Mesenteric fat pad (tissue), 1 donor: ENCODE measurements at regions not wholly inside any gene's neighbourhood (a gene's known extent, or its start where the extent isn't known, plus 50 kb on each side); places are given as distances from the start of the nearest gene placed in this dataset.

ENCODE experiments used
- DNase-seq: peaks from one replicate; pipeline ENCODE4 v3.0.0-alpha.2; 2020; ENCODE audit warnings: low spot score
- donor health status: DM: yes; HTN: yes; CAD: no.

DNA sequence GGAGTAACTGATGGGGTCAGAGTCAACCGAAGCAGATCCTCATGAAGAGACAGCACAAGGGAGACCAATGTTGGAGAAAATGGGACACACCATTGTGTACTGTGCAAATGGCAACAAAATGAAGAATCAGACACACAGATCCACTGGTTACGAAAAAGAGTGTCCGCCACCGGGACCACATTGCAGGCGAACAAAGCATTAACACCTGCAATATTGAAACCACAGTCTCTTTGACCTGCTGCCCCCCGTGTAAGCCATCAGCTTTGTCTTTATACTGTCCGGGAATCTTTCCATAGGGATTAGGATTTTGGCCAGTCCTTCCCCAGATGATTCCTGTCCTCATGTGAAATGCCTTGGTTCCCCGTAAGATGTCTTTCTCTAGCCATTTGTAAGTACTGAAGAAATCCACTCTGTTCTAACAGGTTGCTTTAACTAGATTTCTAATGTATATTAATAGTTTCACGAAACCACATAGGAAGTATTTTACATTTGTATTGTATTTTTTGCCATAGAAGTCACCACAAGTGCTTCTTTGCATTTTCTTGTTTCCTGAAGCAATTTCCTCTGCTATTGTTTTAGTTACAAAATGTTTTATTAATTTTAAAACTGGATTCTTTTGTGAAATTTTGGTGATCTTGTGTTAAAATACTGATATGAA is 140.8 kb upstream of the NFE2L3 start:
- DNase-seq, result no peak

GRCh38 chr7:26013551-26014083 is 138.4 kb upstream of the NFE2L3 start:
- DNase-seq, result no peak

- no peak for DNase-seq
Observed at GRCh38 chr7:26022982-26023381, 129.0 kb upstream of the NFE2L3 start.

DNA sequence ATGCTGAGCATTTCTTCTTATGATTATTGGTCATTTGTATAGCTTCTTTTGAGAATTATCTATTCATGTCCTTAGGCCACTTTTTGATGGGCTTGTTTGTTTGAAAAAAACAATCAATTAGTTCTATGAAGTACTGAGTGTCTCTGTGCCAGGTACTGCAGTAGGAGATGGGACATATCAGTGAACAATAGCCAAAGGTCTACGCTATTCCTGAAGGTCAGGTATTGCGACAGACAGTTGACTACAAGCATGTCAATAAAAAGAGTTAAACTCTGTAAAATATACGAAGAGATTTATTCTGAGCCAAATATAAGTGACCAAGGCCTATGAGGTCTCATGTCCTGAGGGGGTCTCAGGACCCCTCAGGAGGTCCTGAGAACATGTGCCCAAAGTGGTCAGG is 122.1 kb upstream of the NFE2L3 start:
- DNase-seq, result no peak

- DNase-seq, result no peak
Observed at GRCh38 chr7:26034391-26034790, 117.6 kb upstream of the NFE2L3 start.

GRCh38 chr7:26035552-26035951 is 116.4 kb upstream of the NFE2L3 start:
- DNase-seq, result no peak

DNA sequence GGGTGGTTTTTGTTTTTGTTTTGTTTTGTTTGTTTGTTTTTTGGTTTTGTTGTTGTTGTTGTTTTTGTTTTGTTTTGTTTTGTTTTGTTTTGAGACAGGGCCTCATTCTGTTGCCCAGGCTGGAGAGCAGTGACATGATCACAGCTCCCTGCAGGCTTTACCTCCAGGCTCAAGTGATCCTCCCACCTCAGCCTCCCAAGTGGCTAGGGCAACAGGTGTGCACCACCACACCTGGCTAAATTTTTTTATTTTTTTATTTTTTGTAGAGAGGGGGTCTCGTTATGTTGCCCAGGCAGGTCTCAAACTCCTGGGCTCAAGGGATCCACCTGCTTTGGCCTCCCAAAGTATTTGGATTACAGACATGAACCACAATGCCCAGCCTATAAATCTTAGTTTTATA is 115.9 kb upstream of the NFE2L3 start:
- no peak for DNase-seq

DNA sequence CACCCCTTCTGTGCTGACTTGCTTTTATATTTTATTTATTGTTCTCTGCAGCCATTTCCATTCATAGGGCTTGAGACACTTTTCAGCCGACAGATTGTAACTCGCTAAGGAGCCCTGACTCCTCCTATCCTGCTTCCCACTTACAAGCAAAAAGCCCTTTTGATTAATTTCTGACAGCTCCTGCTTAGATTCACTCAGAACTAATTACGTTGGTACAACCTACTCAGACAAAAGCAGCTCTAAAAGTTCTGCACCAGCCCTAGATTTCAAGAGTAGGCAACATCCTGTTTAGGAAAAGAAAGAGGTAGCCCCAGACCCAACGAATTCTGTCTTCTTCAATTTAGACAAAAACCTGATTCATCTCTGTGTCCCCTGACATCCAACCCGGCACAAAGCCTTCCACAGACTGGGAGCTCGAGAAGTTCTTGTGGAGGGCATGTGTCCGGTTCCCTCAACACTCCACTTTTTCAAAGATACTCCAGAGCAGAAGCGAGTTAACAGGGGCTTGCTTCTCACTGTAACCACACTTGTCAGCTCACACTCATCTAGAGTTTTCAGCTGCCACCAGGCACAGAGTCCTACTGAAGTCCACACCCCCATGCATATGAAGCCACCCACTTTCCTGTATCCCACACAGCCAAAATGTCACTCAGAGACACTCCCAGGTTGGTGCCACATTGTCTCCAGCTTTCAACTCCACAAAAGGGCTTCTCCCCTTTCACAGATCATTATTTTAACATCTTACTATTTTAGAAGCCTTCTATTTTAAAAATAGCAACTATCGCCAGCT is 113.6 kb upstream of the NFE2L3 start:
- DNase-seq, result no peak

DNA sequence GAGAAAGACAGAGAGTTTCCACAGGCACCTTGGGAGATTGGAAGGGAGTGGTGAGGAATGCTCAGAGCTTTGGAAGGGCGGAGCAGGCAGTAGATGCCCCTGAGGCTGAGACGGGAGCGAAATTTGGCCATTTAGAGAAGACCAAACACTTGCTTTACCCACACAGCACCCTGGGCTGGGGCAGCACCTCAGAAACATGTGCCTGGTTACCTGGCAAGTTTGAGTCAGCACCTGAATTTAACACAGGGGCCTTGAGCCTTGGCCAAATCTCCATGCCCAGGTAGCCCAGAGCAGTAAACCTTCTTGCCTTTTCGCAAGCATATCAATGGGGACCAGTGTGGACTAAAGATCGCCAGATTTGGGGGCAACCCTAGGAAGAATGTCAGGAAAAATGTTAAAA is 111.9 kb upstream of the NFE2L3 start:
- DNase-seq, result no peak

DNA sequence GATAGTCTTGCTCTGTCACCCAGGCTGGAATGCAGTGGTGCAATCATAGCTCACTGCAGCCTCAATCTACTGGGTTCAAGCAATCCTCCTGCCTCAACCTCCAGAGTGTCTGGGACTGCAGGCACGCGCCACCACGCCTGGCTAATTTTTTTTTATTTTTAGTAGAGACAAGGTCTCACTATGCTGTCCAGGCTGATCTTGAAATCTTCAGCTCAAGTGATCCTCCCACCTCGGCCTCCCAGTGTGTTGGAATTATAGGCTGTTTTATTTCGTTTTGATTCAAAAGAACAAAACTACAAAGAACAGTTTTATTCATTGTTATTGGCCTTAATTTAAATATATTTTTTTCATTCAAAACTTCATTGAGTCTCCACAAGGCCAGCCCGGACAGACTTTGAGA is 109.8 kb upstream of the NFE2L3 start:
- no peak for DNase-seq

DNA sequence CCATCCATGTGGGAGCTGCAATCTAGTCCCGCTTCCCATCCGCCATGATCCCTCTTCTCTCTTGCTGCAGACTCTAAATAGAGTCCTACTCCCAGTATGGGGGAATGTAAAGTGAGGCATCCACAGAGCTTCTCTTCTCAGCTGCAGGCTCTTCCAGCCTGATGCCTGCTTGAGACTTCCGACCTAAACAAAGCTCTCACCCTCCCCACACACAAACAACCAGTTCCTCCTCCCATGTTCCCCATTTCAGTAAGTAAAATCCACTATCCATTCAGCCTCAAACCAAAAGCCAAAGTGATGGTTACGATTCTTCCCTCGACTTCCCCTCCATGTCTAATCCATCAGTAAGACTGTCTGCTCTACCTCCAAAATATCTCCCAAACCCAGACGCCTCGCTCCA is 108.2 kb upstream of the NFE2L3 start:
- DNase-seq, result no peak

DNA sequence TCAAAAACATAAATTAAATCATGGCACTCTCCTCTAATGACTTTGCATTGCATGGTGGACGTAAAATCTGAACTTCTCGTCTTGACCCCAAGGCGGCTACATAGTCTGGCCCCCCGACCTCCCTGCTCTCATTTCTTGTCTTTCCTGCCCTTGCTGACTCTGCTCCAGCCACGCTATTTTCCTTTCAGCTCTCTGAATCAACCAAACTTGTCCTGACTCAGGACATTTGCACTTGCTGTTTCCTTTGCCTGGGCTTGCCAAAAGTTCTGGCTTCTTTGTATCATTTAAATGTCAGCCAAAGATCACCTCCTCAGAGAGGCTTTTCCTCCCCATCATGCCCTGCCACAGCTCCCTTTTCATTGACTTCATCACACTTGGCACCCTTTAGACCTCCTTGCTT is 107.7 kb upstream of the NFE2L3 start:
- DNase-seq, result no peak

DNA sequence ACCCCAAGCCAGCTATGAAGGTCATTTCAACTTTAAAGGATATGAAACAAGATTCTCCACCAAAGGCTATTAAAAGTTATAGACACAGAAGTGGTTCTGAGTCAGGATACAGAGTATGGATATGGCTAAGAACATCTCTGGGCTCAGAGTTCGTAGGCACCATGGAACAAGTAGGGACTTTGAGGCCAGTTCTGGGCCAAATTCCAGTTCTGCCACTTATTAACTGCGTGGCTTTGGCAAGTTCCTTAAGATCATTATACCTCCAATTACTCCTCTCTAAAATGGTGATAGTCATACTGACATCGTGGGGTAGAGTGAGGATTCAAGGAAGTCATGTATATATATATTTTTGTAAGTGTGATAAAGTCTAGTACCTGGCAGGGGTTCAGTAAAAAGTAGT is 105.8 kb upstream of the NFE2L3 start:
- DNase-seq, result no peak

DNA sequence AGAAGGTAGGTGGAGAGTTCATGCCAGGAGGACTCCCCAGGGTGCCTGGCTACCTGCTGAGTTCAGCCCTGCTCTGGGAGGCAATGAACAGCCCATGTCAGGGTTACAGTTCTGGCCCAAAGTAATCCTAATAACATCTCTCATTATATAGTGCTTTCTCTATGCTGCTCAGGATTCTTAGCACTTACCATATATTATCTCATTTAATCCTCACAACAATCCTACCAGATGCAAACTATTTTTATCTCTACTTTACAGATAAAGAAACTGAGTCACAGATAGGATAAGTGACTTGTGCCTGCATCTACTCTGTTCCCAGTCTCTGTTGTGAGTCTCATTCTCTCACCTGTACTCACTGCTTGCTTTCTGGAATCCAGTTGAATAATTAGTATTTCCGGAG is 105.1 kb upstream of the NFE2L3 start:
- no peak for DNase-seq

GRCh38 chr7:26048663-26049062 is 103.3 kb upstream of the NFE2L3 start:
- DNase-seq, result no peak

GRCh38 chr7:26049081-26049480 is 102.9 kb upstream of the NFE2L3 start:
- no peak for DNase-seq

- no peak for DNase-seq
Observed at GRCh38 chr7:26051021-26051420, 101.0 kb upstream of the NFE2L3 start.

- DNase-seq, result no peak
Observed at GRCh38 chr7:26052706-26053105, 99.3 kb upstream of the NFE2L3 start.

- no peak for DNase-seq
Observed at GRCh38 chr7:26054386-26054785, 97.6 kb upstream of the NFE2L3 start.

GRCh38 chr7:26055241-26055640 is 96.8 kb upstream of the NFE2L3 start:
- DNase-seq, result no peak

DNA sequence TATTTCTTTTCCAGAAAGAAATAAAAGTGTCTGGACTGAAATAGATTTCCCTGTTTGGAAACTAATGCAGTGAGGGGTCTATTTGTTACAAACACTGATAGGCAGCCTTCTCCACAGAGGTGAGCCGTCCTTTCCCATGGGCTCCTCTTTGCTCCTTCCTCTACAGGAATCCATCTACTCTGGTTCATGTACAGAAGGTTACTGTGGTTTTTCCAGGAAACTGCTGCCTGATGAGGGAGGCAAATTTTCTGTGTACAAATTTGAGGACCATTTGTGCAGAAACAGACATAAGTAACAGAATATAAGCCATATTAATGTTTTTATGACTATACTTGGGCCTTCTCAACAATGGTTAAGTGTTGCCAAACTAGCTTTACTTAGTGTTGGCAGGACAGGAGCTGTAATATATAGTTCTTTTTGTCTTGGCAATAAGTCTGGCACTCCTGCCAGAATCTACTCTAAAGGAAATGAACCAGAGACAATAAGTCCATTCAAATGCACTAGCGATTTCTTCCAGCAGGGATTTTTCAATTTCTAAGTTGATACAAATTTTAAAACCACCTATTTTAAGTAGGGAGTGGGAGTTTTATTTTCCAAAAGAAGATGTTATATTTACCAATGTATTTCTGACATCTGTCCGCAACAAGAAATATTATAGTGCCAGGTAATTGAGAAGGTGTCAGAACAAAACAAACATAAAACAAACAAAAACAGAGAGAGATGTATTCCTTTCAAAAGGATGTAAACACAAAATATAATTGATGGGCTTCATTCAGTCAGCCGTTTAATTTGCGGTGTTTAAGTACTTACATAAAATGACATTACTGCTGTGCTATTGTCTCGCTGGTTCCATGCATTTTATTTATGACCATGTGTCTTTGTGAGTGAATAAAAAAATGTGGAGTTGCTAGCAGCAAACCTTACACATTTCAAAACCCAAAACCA is 91.0 kb upstream of the NFE2L3 start:
- DNase-seq, result no peak
